Fibroblast of villous mesenchyme (primary cell): ENCODE measurements at regions not wholly inside any gene's neighbourhood (a gene's known extent, or its start where the extent isn't known, plus 50 kb on each side); places are given as distances from the start of the nearest gene placed in this dataset.
"Not testable (repeated sequence)": the region's sequence is repeated elsewhere in the genome, so short reads cannot be mapped to it uniquely, and the experiment has no call there.

Source experiments
- DNase-seq: peaks from one replicate; pipeline ENCODE4 v3.0.0-alpha.2; 2010; ENCODE audit warnings: low read depth
- H3K4me3 ChIP-seq: 2 replicates; pipeline ENCODE4 v1.5.1; 2011; ENCODE audit warnings: low read depth, mild to moderate bottlenecking, low read length
- CTCF ChIP-seq: IDR thresholded peaks from 2 replicates; pipeline ENCODE4 v1.5.1; 2012; ENCODE audit warnings: low read depth, mild to moderate bottlenecking, low read length; ENCODE audit not compliant: insufficient read depth

GRCh38 chr18:68397241-68398035 lies 317.5 kb downstream of the TMX3 start:
- H3K4me3 ChIP-seq: no peak overlapping the region
- TF ChIP-seq CTCF: no peak
- DNase-seq: peak; percentile 24

GRCh38 chr18:68394705-68395104 lies 320.2 kb downstream of the TMX3 start:
- H3K4me3 ChIP-seq: no peak overlapping the region
- TF ChIP-seq CTCF: no peak
- DNase-seq: peak; percentile 25

- no peak for DNase-seq
- no peak for TF ChIP-seq CTCF
- no peak overlapping the region for H3K4me3 ChIP-seq
Measured at GRCh38 chr18:68391801-68392200, 323.1 kb downstream of the TMX3 start.

GRCh38 chr18:68387246-68387645 lies 327.7 kb downstream of the TMX3 start:
- no peak for DNase-seq
- H3K4me3 ChIP-seq: no peak overlapping the region
- no peak for TF ChIP-seq CTCF

- H3K4me3 ChIP-seq, DNase-seq: not testable (repeated sequence)
Measured at GRCh38 chr18:68383979-68384378, 330.9 kb downstream of the TMX3 start.

GRCh38 chr18:68376926-68377325 lies 338.0 kb downstream of the TMX3 start:
- DNase-seq: no peak
- no peak overlapping the region for H3K4me3 ChIP-seq
- no peak for TF ChIP-seq CTCF

- TF ChIP-seq CTCF: no peak
- no peak for DNase-seq
- H3K4me3 ChIP-seq: no peak overlapping the region
Measured at GRCh38 chr18:68362907-68363306, 352.0 kb downstream of the TMX3 start.
